WERI-Rb-1 (cell line): ENCODE measurements at regions not wholly inside any gene's neighbourhood (a gene's known extent, or its start where the extent isn't known, plus 50 kb on each side); places are given as distances from the start of the nearest gene placed in this dataset.
"Not testable (repeated sequence)": the region's sequence is repeated elsewhere in the genome, so short reads cannot be mapped to it uniquely, and the experiment has no call there.

ENCODE experiments used
- DNase-seq: peaks from one replicate; pipeline ENCODE4 v3.0.0-alpha.2; 2020
- H3K27ac ChIP-seq: fragments of 250-450 bp; sonication (Bioruptor Pico); 2 replicates; pipeline ENCODE4 v1.5.1; 2020; ENCODE audit warnings: mild to moderate bottlenecking, moderate library complexity
- H3K27me3 ChIP-seq: fragments of 250-450 bp; sonication (Bioruptor Pico); 2 replicates; pipeline ENCODE4 v1.5.1; 2021; ENCODE audit warnings: mild to moderate bottlenecking, low read depth, moderate library complexity; ENCODE audit not compliant: insufficient read depth, severe bottlenecking
- H3K36me3 ChIP-seq: fragments of 250-450 bp; sonication (Bioruptor Pico); 2 replicates; pipeline ENCODE4 v1.5.1; 2020; ENCODE audit warnings: mild to moderate bottlenecking, moderate library complexity
- H3K4me3 ChIP-seq: 2 replicates; pipeline ENCODE4 v1.5.1; 2011; ENCODE audit warnings: low read depth, mild to moderate bottlenecking, control low read depth, low read length
- H3K9me3 ChIP-seq: fragments of 250-450 bp; sonication (Bioruptor Pico); 2 replicates; pipeline ENCODE4 v1.5.1; 2021; ENCODE audit warnings: mild to moderate bottlenecking, moderate library complexity; ENCODE audit not compliant: severe bottlenecking
- CTCF ChIP-seq: IDR thresholded peaks from 2 replicates; pipeline ENCODE4 v1.5.1; 2011; ENCODE audit warnings: low read depth, mild to moderate bottlenecking, control low read depth, inconsistent platforms, low read length

DNA sequence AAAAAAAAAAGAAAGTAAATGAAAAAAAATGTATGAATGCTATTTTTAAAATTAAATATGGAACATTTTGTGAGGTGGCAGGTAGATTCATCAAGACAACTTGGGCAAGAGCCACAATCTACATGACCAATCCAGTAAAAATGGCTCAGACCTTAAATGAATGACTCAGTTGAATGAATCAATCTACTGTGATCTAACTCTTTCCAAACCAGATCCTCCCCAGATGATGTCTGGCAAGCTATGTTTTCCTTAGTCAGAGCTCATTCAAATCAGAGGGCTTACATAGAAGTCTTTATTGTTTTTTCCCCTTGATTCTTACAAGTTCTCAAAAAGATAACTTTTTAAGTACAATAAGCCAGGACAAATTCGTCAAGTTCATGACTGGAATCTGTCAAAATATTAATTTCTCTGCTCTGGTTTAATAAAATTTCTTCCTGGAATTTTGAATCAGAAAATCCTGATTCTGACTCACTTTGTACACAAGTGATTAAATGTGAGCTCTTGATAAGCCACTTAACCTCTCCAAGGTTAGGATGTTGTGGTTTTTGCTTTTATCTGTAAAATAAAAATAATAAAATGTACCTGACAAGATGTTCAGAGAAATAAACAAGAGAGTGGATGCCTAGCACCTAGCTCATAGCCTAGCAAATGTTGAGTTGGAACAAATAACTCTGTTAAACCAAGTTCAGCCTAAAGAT, 105.6 kb upstream of the SMIM31 start:
- Histone ChIP-seq H3K36me3 (no peaks in the 10 kb centered on the region), H3K4me3 (no peak overlapping the region), H3K27ac (no peak overlapping the region), H3K27me3 (no peaks in the 10 kb centered on the region), H3K9me3 (no peaks in the 10 kb centered on the region)
- TF ChIP-seq CTCF, result no peak
- DNase-seq, result no peak

GRCh38 chr4:164648849-164649212, 105.1 kb upstream of the SMIM31 start:
- H3K27me3 ChIP-seq, result no peaks in the 10 kb centered on the region
- H3K4me3 ChIP-seq, result no peak overlapping the region
- no peaks in the 10 kb centered on the region for H3K36me3 ChIP-seq
- H3K27ac ChIP-seq, result no peak overlapping the region
- no peaks in the 10 kb centered on the region for H3K9me3 ChIP-seq
- no peak for DNase-seq
- TF ChIP-seq CTCF, result no peak

GRCh38 chr4:164659765-164660164, 94.2 kb upstream of the SMIM31 start:
- H3K4me3 ChIP-seq, result no peak overlapping the region
- no peaks in the 10 kb centered on the region for H3K36me3 ChIP-seq
- DNase-seq, result no peak
- peaks cover 8% of the 10 kb centered on the region for H3K9me3 ChIP-seq
- no peak for TF ChIP-seq CTCF
- H3K27ac ChIP-seq, result no peak overlapping the region
- H3K27me3 ChIP-seq, result no peaks in the 10 kb centered on the region

DNA sequence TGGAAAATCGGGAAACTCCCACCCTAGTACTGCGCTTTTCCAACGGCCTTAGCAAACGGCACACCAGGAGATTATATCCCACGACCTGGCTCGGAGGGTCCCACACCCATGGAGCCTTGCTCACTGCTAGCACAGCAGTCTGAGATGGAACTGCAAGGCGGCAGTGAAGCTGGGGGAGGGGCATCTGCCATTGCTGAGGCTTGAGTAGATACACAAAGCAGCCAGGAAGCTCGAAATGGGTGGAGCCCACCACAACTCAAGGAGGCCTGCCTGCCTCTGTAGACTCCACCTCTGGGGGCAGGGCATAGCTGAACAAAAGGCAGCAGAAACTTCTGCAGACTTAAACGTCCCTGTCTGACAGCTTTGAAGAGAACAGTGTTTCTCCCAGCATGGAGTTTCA, 77.8 kb upstream of the SMIM31 start:
- DNase-seq, H3K36me3 ChIP-seq, H3K9me3 ChIP-seq, H3K4me3 ChIP-seq, H3K27ac ChIP-seq, H3K27me3 ChIP-seq: not testable (repeated sequence)

GRCh38 chr4:164683040-164683439, 70.9 kb upstream of the SMIM31 start:
- H3K9me3 ChIP-seq, result no peaks in the 10 kb centered on the region
- no peaks in the 10 kb centered on the region for H3K27me3 ChIP-seq
- H3K27ac ChIP-seq, result no peak overlapping the region
- H3K4me3 ChIP-seq, result no peak overlapping the region
- H3K36me3 ChIP-seq, result no peaks in the 10 kb centered on the region
- no peak for TF ChIP-seq CTCF
- DNase-seq, result no peak

- H3K27ac ChIP-seq, result no peak overlapping the region
- TF ChIP-seq CTCF, result no peak
- no peaks in the 10 kb centered on the region for H3K36me3 ChIP-seq
- no peak for DNase-seq
- no peaks in the 10 kb centered on the region for H3K9me3 ChIP-seq
- no peak overlapping the region for H3K4me3 ChIP-seq
- no peaks in the 10 kb centered on the region for H3K27me3 ChIP-seq
Measured at GRCh38 chr4:164695650-164696049, 58.3 kb upstream of the SMIM31 start.
